SKM-1 treated with dmso at 0.1 percent for 144 hours (cell line): ENCODE measurements at regions not wholly inside any gene's neighbourhood (a gene's known extent, or its start where the extent isn't known, plus 50 kb on each side); places are given as distances from the start of the nearest gene placed in this dataset.
"Not testable (repeated sequence)": the region's sequence is repeated elsewhere in the genome, so short reads cannot be mapped to it uniquely, and the experiment has no call there.

Experiments used
- DNase-seq: peaks from one replicate; lab custom pipeline; 2025; ENCODE audit not compliant: unreplicated experiment; lab: John Stamatoyannopoulos, UW

- no peak for DNase-seq
Observed at GRCh38 chr16:47917118-47917517, 238.7 kb downstream of the ABCC12 start.

DNA sequence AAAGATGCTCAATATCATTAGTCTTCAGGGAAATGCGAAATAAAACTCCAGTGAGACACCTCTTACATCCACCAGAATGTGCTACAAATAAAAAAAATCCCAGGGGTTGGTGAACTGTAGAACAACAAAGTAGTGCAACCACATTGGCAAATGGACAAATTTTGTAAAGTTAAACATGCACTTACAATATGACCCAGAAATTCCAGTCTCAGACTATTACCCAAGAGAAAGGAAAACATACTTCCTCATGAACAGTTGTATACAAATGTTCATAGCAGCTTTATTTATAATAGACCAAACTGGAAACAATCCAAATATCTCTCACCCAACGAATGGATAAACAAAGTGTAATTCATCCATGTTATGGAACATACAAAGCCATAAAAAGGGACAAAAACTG is 239.5 kb downstream of the ABCC12 start:
- no peak for DNase-seq

GRCh38 chr16:47907109-47907508 is 248.7 kb downstream of the ABCC12 start:
- no peak for DNase-seq

DNA sequence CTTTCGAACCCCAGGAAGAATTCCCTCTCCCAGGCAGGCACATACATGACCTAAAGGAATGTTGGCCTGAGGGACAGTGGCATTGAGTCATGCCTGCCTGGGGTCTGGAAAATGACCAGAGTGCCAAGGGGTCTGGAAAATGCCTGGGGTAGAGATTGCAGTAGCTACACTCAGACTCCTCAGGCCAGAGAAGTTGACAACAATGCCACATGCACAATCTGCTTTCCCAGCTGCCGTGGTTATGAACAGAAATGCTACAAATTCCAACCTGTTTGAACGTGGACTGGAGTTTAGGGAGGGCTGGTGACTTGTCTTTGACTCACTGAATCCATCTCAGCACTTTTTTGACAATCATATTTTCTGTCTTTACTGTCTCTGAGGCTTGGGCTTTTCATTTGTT is 250.0 kb downstream of the ABCC12 start:
- no peak for DNase-seq

DNA sequence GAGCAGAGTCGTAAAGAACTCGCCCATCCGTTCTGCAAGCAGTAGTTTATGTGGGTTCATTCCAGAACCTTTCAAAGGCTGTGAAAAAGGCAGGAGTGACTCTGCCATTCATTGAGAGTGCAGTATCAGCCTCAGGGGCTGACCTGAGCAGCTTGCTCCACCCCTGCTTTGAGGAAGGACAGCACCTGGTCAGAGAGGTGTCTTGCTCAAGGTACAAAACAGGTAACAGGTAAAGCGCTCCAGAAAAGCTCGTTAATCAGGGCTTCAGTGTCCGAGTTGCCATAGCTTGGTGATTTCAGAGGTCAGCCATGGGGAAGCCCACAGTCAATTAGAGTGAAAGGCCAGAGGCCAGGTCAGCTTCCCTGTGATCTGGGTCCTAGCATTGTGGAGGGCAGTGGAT is 251.1 kb downstream of the ABCC12 start:
- DNase-seq, result no peak

DNA sequence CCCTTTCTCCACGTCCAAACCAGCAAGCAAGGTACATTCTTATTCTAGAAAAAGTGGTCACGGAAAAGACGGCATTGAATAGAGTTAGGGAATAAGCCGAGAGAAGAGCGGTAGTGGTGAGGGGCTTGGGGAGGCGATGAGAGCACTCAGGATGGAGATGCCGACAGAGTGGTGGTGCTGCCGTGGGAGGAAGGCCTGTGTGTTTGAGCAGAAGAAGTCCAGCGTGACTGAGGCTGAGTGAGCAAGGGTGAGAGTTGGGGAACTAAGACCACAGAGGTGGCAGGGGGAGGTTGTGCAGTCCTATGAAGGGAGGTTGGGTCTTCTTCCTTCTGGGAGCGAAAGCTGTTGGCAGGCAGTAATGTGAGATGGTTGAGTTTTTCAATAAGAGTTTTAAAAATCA is 252.3 kb downstream of the ABCC12 start:
- no peak for DNase-seq

GRCh38 chr16:47897105-47897504 is 258.7 kb downstream of the ABCC12 start:
- not testable (repeated sequence) for DNase-seq

- no peak for DNase-seq
Observed at GRCh38 chr16:47895146-47895545, 260.6 kb downstream of the ABCC12 start.

DNA sequence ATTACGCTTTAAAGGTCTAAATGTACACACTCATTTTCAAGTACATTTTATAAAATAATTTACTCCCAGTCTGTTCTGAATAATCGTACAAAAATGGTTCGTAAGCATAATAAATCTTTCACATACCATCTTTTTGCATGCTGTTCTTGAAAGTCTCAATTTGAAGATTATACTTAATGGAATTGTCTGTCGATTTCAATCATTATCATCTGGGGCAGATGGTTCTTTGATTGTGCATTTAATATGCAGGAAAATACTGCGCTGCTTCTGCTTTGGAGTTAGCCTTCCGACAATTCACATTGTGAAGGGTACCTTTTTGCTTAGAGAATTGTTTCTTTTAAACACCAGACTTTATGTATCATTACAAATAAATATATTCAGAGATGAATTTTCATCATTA is 262.8 kb downstream of the ABCC12 start:
- DNase-seq, result no peak

GRCh38 chr16:47888734-47889133 is 267.1 kb downstream of the ABCC12 start:
- no peak for DNase-seq

DNA sequence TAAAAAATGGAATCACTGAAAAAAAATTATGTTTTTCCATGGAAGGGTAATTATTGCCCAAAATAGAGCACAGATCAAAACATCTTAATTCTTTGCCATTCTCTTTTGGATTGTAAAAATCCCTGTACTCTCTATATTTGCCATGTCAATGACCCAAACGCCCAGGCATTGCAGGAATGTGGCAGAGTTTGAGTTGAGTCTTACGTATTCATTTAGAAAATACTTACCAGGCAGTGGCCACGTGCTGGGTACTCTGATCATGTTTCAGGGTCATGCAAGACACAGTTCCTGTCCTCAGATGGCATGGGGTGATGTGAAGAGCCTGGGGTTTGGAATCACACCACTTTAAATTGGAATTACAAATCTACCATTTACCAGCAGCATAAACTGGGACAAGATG is 267.7 kb downstream of the ABCC12 start:
- no peak for DNase-seq

DNA sequence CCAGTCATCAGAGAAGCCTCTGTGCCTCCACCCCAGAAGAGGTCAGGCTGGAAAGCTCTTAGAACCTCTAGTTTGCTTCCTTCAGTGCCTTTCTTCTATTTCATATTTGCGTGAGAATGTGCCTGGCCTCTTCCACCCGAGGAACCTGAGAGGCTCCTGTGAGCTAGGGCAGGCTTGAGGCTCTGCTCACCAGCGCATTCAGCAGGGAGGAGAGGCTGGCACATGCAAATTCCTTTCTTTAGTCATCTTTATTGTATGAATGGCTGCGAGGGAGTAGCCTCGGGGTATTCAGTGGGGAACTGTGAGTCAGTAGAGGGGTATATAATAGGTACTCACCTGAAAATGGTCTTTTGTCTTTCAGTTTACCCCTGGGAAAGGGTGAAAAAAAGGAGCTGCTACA is 268.3 kb downstream of the ABCC12 start:
- DNase-seq, result no peak

- DNase-seq, result no peak
Observed at GRCh38 chr16:47886631-47887415, 269.0 kb downstream of the ABCC12 start.

DNA sequence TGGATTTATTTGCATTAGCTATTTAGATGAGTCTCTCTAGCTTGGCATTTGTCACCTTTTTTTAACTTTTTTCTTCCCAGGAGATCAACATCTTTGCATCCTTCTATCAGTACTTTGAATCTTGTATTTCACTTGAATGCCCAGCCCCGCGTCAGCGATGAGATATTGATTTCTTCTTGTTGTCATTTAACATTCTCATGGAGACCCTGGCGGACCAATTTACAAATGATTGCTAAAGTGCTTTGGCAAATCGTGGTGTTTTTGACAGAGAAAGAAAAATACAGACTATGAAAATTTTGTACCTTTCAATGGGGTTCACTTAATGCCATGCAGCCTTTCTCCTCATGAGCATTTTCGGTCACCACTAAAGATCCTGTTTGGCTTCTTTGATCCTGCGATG is 269.7 kb downstream of the ABCC12 start:
- no peak for DNase-seq

DNA sequence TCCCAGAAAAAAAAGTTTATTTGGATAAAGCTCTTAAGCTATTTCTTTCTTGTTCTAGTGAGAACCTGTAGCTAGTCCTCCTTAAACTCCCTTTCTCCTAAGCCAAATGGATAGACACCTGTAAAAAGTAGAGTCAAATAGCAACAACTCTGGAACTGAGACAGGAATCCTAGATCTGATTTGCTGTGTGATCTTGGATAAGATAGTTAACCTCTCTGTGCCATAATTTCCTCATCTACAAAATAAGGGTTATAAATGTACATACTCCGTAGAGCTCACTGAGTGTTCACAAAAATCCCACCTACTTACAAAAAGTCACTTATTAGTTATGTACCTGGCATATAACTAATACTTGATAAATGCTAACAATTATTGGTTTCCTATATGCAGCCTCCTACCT is 270.3 kb downstream of the ABCC12 start:
- no peak for DNase-seq

DNA sequence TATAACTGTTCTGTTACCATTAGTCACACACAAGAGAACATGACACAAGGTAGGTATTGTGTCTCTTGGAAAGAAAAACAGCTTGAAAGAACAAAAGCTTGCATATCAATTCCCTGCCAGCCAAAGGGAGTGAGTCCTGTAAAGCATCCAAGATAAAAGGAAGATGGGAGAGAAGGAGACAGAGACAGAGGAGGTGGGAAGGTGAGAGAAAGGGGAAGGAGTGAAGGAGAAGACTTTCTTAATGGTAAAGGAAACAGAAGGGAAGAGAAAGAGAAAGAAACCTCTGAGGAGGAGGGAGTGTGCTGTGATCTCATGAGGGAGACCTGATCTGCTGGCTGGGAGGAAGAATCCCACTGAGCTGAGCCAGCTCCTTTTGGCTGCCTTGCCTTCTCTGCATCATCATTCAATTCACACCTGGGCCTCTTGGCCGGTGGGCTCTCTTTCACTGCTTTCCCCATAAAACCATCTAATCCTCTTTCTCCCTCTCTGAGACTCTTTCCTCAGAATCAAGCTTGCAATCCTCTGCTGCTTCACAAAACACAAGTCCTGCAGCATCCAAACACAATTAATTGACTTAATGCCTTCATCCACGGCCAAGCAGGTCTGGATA is 271.6 kb downstream of the ABCC12 start:
- DNase-seq, result no peak

GRCh38 chr16:47881574-47881973 is 274.2 kb downstream of the ABCC12 start:
- DNase-seq, result no peak

- DNase-seq, result no peak
Observed at GRCh38 chr16:47880653-47881052, 275.1 kb downstream of the ABCC12 start.

- no peak for DNase-seq
Observed at GRCh38 chr16:47877166-47877565, 278.6 kb downstream of the ABCC12 start.

GRCh38 chr16:47876511-47876910 is 279.3 kb downstream of the ABCC12 start:
- DNase-seq, result no peak

- no peak for DNase-seq
Observed at GRCh38 chr16:47873434-47873833, 282.4 kb downstream of the ABCC12 start.

DNA sequence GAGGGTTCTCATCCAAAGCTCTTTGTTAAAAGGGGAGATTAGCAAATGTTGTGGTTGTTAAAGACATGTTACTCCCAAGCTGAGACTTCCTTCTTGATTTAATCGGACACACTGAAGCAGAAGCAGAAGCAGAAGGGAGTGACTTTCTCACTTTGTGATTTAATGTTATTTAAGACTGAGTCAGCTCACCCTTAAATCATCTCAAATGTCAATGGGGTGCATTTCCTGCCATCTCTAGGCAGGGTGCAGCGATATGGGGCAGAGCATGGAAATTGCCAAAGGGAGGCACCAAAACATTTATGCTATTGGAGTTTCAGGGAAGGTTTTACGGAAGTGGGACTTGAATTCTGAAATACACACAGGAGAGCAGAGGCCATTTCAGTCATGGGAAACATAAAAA is 283.6 kb downstream of the ABCC12 start:
- DNase-seq, result no peak

GRCh38 chr16:47866423-47866822 is 289.4 kb downstream of the ABCC12 start:
- DNase-seq, result no peak
